ENCODE measurements at regions not wholly inside any gene's neighbourhood (a gene's known extent, or its start where the extent isn't known, plus 50 kb on each side); places are given as distances from the start of the nearest gene placed in this dataset.
A peak's percentile ranks its signal among the peaks of the same experiment; 100 is the strongest.
"Not testable (repeated sequence)": the region's sequence is repeated elsewhere in the genome, so short reads cannot be mapped to it uniquely, and the experiment has no call there.

DNA sequence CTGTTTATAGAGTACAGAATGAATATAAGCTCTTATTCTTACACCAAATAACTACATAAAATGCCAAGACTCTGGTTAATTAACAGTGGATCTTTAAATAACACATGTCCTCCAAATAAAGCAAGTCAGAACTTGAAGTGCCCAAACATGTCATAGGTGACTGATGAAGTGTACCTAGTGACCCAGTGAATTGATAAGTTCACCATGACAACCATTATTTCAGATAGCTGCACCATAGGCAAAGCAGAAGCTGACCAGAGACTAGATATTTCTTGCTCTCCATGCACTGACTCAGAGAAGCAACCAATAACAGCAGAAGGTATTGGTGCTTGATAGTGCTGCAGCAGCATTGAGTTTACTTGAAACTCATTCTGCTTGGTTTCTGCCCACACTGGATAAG lies 192.1 kb downstream of the DUSP10 start:
- H3K36me3 ChIP-seq (ENCODE audit: low read depth), result no peaks in the 10 kb centered on the region
- no peaks in the 10 kb centered on the region for H3F3A ChIP-seq (ENCODE audit: insufficient read depth)
- no peak overlapping the region for H2AFZ ChIP-seq
- H3K9me2 ChIP-seq (ENCODE audit: insufficient read depth), result no peaks in the 10 kb centered on the region
- in situ Hi-C loops (cut with MboI), result no loop called here
- no peaks in the 10 kb centered on the region for H3K27me3 ChIP-seq (replicated peaks; ENCODE audit: insufficient read depth)
- H3K79me2 ChIP-seq (ENCODE audit: insufficient read depth), result no peaks in the 10 kb centered on the region
- no peaks in the 10 kb centered on the region for H4K20me1 ChIP-seq (ENCODE audit: insufficient read depth)
- H3K9me3 ChIP-seq (ENCODE audit: low read depth), result no peaks in the 10 kb centered on the region
- H3K4me1 ChIP-seq (ENCODE audit: insufficient read depth), result no peaks in the 10 kb centered on the region
- H3K27ac ChIP-seq, result no peak overlapping the region
- no peak for TF ChIP-seq EZH2 (IDR thresholded peaks at IDR 0.05; ENCODE audit: insufficient read depth, poor library complexity, severe bottlenecking)
- no peak for TF ChIP-seq EZH2phosphoT487 (IDR thresholded peaks at IDR 0.05; ENCODE audit: insufficient read depth, low read depth)
- no peak overlapping the region for H3K4me3 ChIP-seq
- DNase-seq, result no peak
- no peak overlapping the region for H3K4me2 ChIP-seq (ENCODE audit: unreplicated experiment)
- no peak overlapping the region for H3K9ac ChIP-seq

DNA sequence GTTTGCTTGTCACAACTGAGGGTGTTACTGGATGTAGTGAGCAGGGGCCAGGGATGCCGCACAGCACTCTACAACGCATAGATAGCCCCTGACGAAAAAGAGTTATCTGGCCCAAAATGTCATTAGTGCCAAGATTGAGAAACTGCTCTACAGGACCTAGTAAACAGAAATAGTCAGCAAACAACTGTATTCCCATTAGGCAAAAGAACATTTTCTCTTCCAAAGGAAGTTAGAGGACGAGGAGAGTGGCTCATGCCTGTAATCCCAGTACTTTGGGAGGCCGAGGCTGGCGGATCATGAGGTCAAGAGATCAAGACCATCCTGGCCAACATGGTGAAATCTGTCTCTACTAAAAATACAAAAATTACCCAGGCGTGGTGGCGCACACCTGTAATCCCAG lies 189.1 kb downstream of the DUSP10 start:
- 93 to 94% methylated on average over 8 of the region's 8 CpGs for WGBS, 2 experiments (ENCODE audit: low coverage in 1 of 2, low lambda C conversion rate in 2 of 2, missing lambda C conversion rate in 2 of 2)
- H3K9ac ChIP-seq; in situ Hi-C loops (cut with MboI): not testable (repeated sequence)

DNA sequence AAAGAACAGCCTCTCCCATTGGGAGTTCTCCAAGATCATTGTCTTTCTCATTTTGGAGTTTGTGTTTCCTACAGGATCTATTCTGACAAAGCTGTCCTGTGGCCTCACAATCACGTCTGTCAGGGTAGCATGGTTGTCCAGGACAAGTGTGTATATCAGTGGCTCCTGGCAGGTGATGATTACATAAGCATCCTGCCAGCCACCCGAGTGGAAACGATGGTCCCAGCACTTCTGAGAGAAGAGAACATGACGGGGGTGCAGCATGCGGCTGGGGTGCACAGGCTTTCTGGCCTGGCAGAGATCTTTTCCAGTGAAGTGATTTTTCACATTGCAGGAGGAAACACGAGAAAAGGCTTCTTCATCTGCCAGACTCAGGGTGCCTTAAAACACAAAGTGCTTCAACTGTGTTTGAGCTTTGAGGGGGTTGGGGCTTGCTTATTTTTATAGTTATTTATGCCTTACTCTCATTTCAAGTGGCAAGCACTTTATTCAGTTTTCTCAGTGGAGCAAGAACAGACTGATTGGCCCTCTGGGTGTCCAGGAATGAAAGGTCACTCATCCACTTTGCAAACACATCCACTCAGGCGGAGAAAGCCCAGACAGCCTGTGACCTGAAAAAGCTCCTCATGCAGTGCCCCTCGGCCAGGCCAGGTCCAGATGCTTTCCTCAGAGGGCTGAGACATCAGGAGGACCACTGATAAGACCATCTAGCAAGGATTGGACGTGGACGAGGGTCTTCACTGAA lies 186.0 kb downstream of the DUSP10 start:
- H4K20me1 ChIP-seq (ENCODE audit: insufficient read depth), result no peaks in the 10 kb centered on the region
- in situ Hi-C loops (cut with MboI), result no loop called here
- no peak overlapping the region for H3K27ac ChIP-seq
- no peak overlapping the region for H3K4me3 ChIP-seq
- no peaks in the 10 kb centered on the region for H3K9me2 ChIP-seq (ENCODE audit: insufficient read depth)
- H3K9me3 ChIP-seq (ENCODE audit: low read depth), result no peaks in the 10 kb centered on the region
- no peak for DNase-seq
- H3F3A ChIP-seq (ENCODE audit: insufficient read depth), result no peaks in the 10 kb centered on the region
- TF ChIP-seq EZH2 (IDR thresholded peaks at IDR 0.05; ENCODE audit: insufficient read depth, poor library complexity, severe bottlenecking), result no peak
- TF ChIP-seq EZH2phosphoT487 (IDR thresholded peaks at IDR 0.05; ENCODE audit: insufficient read depth, low read depth), result no peak
- H3K4me1 ChIP-seq (ENCODE audit: insufficient read depth), result peaks cover 11% of the 10 kb centered on the region
- H3K4me2 ChIP-seq (ENCODE audit: unreplicated experiment), result no peak overlapping the region
- H3K9ac ChIP-seq, result no peak overlapping the region
- WGBS, 2 experiments (ENCODE audit: low coverage in 1 of 2, low lambda C conversion rate in 2 of 2, missing lambda C conversion rate in 2 of 2), result 80 to 82% methylated on average over 10 of the region's 10 CpGs
- no peak overlapping the region for H2AFZ ChIP-seq
- no peaks in the 10 kb centered on the region for H3K27me3 ChIP-seq (replicated peaks; ENCODE audit: insufficient read depth)
- no peaks in the 10 kb centered on the region for H3K79me2 ChIP-seq (ENCODE audit: insufficient read depth)
- H3K36me3 ChIP-seq (ENCODE audit: low read depth), result no peaks in the 10 kb centered on the region

More for the DNA sequence above, 189.1 kb downstream of the DUSP10 start:
- not testable (repeated sequence) for H3K79me2 ChIP-seq (ENCODE audit: insufficient read depth); H3K27ac ChIP-seq; H3K4me2 ChIP-seq (ENCODE audit: unreplicated experiment); H3K9me2 ChIP-seq (ENCODE audit: insufficient read depth); H3K4me3 ChIP-seq; H3K36me3 ChIP-seq (ENCODE audit: low read depth); H3K9me3 ChIP-seq (ENCODE audit: low read depth); DNase-seq; H3F3A ChIP-seq (ENCODE audit: insufficient read depth); H2AFZ ChIP-seq; H3K27me3 ChIP-seq (replicated peaks; ENCODE audit: insufficient read depth); H4K20me1 ChIP-seq (ENCODE audit: insufficient read depth)
- peaks cover 11% of the 10 kb centered on the region for H3K4me1 ChIP-seq (ENCODE audit: insufficient read depth)

DNA sequence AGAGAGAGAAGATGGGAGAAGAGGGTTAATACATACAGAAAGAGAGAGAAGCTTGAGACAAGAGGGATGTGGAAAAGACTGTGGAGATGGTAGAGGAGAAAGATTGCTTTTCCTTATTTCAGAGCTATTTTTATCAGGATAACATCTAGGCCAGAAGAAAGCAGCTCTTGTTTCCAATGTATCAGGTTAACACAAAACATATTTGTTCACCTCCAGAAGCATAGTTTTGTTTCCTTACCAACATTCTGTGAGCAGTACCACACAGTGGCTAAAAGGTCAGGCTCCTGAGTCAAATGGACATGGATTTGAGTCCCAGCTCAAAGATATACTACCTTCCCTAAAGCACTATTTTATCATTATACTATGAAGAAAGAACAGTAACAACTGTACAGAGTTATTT lies 185.5 kb downstream of the DUSP10 start:
- H3K36me3 ChIP-seq (ENCODE audit: low read depth), result no peaks in the 10 kb centered on the region
- H3K27ac ChIP-seq, result no peak overlapping the region
- peaks cover 11% of the 10 kb centered on the region for H3K4me1 ChIP-seq (ENCODE audit: insufficient read depth)
- no peaks in the 10 kb centered on the region for H3K79me2 ChIP-seq (ENCODE audit: insufficient read depth)
- H2AFZ ChIP-seq, result no peak overlapping the region
- no peaks in the 10 kb centered on the region for H4K20me1 ChIP-seq (ENCODE audit: insufficient read depth)
- H3F3A ChIP-seq (ENCODE audit: insufficient read depth), result no peaks in the 10 kb centered on the region
- H3K4me3 ChIP-seq, result no peak overlapping the region
- in situ Hi-C loops (cut with MboI), result no loop called here
- no peaks in the 10 kb centered on the region for H3K9me3 ChIP-seq (ENCODE audit: low read depth)
- TF ChIP-seq EZH2phosphoT487 (IDR thresholded peaks at IDR 0.05; ENCODE audit: insufficient read depth, low read depth) (no peak), EZH2 (IDR thresholded peaks at IDR 0.05; ENCODE audit: insufficient read depth, poor library complexity, severe bottlenecking) (no peak)
- no peak for DNase-seq
- H3K27me3 ChIP-seq (replicated peaks; ENCODE audit: insufficient read depth), result no peaks in the 10 kb centered on the region
- H3K9me2 ChIP-seq (ENCODE audit: insufficient read depth), result no peaks in the 10 kb centered on the region
- H3K4me2 ChIP-seq (ENCODE audit: unreplicated experiment), result no peak overlapping the region
- no peak overlapping the region for H3K9ac ChIP-seq

DNA sequence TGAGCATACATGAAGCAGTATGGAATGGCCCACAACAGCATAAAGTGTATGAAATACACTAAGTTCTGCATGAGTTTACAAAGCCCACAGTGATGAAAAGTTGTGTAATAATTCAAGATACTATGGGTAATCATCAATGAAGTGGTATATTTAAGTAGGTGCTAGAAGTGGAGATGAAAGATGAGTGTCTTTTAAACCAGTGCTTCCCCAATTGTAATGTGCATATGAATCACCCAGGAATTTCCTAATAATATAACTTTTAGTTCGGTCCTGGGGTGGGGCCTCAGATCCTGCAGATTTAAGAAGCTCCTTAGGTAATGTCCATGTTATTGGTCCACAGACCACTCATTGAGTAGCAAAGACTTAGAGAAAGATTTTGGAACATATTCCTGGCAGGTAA lies 184.9 kb downstream of the DUSP10 start:
- H3K27ac ChIP-seq, result no peak overlapping the region
- peak; percentile 57 for DNase-seq
- no peaks in the 10 kb centered on the region for H3K36me3 ChIP-seq (ENCODE audit: low read depth)
- no peak overlapping the region for H2AFZ ChIP-seq
- H3K4me3 ChIP-seq, result no peak overlapping the region
- H3K79me2 ChIP-seq (ENCODE audit: insufficient read depth), result no peaks in the 10 kb centered on the region
- H3K9me2 ChIP-seq (ENCODE audit: insufficient read depth), result no peaks in the 10 kb centered on the region
- peak; percentile 91; the same call in 1 of the 2 replicates for TF ChIP-seq EZH2phosphoT487 (IDR thresholded peaks at IDR 0.05; ENCODE audit: insufficient read depth, low read depth)
- TF ChIP-seq EZH2 (IDR thresholded peaks at IDR 0.05; ENCODE audit: insufficient read depth, poor library complexity, severe bottlenecking), result no peak
- H3K27me3 ChIP-seq (replicated peaks; ENCODE audit: insufficient read depth), result no peaks in the 10 kb centered on the region
- in situ Hi-C loops (cut with MboI), result no loop called here
- H3K9me3 ChIP-seq (ENCODE audit: low read depth), result no peaks in the 10 kb centered on the region
- H3K4me1 ChIP-seq (ENCODE audit: insufficient read depth), result peaks cover 11% of the 10 kb centered on the region
- no peak overlapping the region for H3K4me2 ChIP-seq (ENCODE audit: unreplicated experiment)
- H3K9ac ChIP-seq, result no peak overlapping the region
- no peaks in the 10 kb centered on the region for H3F3A ChIP-seq (ENCODE audit: insufficient read depth)
- H4K20me1 ChIP-seq (ENCODE audit: insufficient read depth), result no peaks in the 10 kb centered on the region
- 21 to 36% methylated on average over 1 of the region's 1 CpG for WGBS, 2 experiments (ENCODE audit: low coverage in 1 of 2, low lambda C conversion rate in 2 of 2, missing lambda C conversion rate in 2 of 2)
